ENCODE measurements at regions not wholly inside any gene's neighbourhood (a gene's known extent, or its start where the extent isn't known, plus 50 kb on each side); places are given as distances from the start of the nearest gene placed in this dataset.

DNA sequence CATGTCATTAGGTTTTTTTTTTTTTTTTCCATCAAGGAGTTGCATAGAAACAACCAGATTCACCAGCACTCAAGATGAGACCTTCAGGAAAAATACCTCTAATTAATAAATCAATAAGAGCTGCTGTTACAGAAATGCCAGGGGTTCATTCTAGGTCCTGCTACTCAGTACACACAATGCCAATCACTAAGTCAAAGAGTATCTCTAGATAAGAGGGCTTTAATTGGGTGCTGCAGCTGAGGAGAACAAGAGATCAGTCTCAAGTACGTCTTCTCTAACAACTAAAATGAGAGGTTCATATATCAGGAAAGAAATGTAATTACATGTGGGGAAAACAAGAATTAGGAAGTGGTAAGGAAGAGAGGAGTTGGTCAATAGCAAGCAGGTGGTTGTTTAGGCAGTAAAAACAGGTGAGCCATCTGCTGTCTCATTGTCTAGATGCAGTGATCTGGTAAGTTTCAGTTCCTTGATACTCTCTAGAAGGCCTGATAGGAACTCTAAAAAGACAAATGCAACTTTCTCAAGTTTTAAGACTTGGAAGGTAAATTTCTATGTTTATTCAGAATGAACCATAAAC, 272.9 kb upstream of the ZWINT start:
- no peak for DNase-seq (ENCODE audit: low spot score)
- Mint-ChIP-seq H3K4me3 (ENCODE audit: unreplicated experiment) (no peak overlapping the region), H3K9me3 (ENCODE audit: unreplicated experiment) (no peaks in the 10 kb centered on the region), H3K36me3 (ENCODE audit: low read depth, unreplicated experiment) (no peaks in the 10 kb centered on the region), H3K4me1 (ENCODE audit: unreplicated experiment) (no peaks in the 10 kb centered on the region), H3K27me3 (ENCODE audit: unreplicated experiment) (no peaks in the 10 kb centered on the region), H3K27ac (ENCODE audit: unreplicated experiment) (no peak overlapping the region)
- TF ChIP-seq, protein P1, sequence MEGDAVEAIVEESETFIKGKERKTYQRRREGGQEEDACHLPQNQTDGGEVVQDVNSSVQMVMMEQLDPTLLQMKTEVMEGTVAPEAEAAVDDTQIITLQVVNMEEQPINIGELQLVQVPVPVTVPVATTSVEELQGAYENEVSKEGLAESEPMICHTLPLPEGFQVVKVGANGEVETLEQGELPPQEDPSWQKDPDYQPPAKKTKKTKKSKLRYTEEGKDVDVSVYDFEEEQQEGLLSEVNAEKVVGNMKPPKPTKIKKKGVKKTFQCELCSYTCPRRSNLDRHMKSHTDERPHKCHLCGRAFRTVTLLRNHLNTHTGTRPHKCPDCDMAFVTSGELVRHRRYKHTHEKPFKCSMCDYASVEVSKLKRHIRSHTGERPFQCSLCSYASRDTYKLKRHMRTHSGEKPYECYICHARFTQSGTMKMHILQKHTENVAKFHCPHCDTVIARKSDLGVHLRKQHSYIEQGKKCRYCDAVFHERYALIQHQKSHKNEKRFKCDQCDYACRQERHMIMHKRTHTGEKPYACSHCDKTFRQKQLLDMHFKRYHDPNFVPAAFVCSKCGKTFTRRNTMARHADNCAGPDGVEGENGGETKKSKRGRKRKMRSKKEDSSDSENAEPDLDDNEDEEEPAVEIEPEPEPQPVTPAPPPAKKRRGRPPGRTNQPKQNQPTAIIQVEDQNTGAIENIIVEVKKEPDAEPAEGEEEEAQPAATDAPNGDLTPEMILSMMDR (IDR thresholded peaks at IDR 0.05; ENCODE audit: unreplicated experiment): no peak

GRCh38 chr10:56632537-56632936, 271.5 kb upstream of the ZWINT start:
- Mint-ChIP-seq H3K4me1 (ENCODE audit: unreplicated experiment) (no peaks in the 10 kb centered on the region), H3K4me3 (ENCODE audit: unreplicated experiment) (no peak overlapping the region), H3K36me3 (ENCODE audit: low read depth, unreplicated experiment) (no peaks in the 10 kb centered on the region), H3K27ac (ENCODE audit: unreplicated experiment) (no peak overlapping the region), H3K27me3 (ENCODE audit: unreplicated experiment) (no peaks in the 10 kb centered on the region), H3K9me3 (ENCODE audit: unreplicated experiment) (no peaks in the 10 kb centered on the region)
- TF ChIP-seq, protein P1 (IDR thresholded peaks at IDR 0.05; ENCODE audit: unreplicated experiment): no peak
- no peak for DNase-seq (ENCODE audit: low spot score)

- TF ChIP-seq, protein P1 (IDR thresholded peaks at IDR 0.05; ENCODE audit: unreplicated experiment): no peak
- H3K36me3 Mint-ChIP-seq (ENCODE audit: low read depth, unreplicated experiment): no peaks in the 10 kb centered on the region
- no peak for DNase-seq (ENCODE audit: low spot score)
- no peak overlapping the region for H3K4me3 Mint-ChIP-seq (ENCODE audit: unreplicated experiment)
- H3K27ac Mint-ChIP-seq (ENCODE audit: unreplicated experiment): no peak overlapping the region
- H3K4me1 Mint-ChIP-seq (ENCODE audit: unreplicated experiment): no peaks in the 10 kb centered on the region
- H3K27me3 Mint-ChIP-seq (ENCODE audit: unreplicated experiment): no peaks in the 10 kb centered on the region
- H3K9me3 Mint-ChIP-seq (ENCODE audit: unreplicated experiment): no peaks in the 10 kb centered on the region
Observed at GRCh38 chr10:56624082-56624481, 263.0 kb upstream of the ZWINT start.

- Mint-ChIP-seq H3K27ac (ENCODE audit: unreplicated experiment) (no peak overlapping the region), H3K27me3 (ENCODE audit: unreplicated experiment) (no peaks in the 10 kb centered on the region), H3K4me3 (ENCODE audit: unreplicated experiment) (no peak overlapping the region), H3K9me3 (ENCODE audit: unreplicated experiment) (no peaks in the 10 kb centered on the region), H3K36me3 (ENCODE audit: low read depth, unreplicated experiment) (no peaks in the 10 kb centered on the region), H3K4me1 (ENCODE audit: unreplicated experiment) (no peaks in the 10 kb centered on the region)
- TF ChIP-seq, protein P1 (IDR thresholded peaks at IDR 0.05; ENCODE audit: unreplicated experiment): no peak
- DNase-seq (ENCODE audit: low spot score): no peak
Observed at GRCh38 chr10:56623064-56623463, 262.0 kb upstream of the ZWINT start.

GRCh38 chr10:56622335-56622973, 261.4 kb upstream of the ZWINT start:
- no peak overlapping the region for H3K4me3 Mint-ChIP-seq (ENCODE audit: unreplicated experiment)
- H3K9me3 Mint-ChIP-seq (ENCODE audit: unreplicated experiment): no peaks in the 10 kb centered on the region
- no peak for DNase-seq (ENCODE audit: low spot score)
- no peaks in the 10 kb centered on the region for H3K36me3 Mint-ChIP-seq (ENCODE audit: low read depth, unreplicated experiment)
- no peaks in the 10 kb centered on the region for H3K4me1 Mint-ChIP-seq (ENCODE audit: unreplicated experiment)
- H3K27ac Mint-ChIP-seq (ENCODE audit: unreplicated experiment): no peak overlapping the region
- TF ChIP-seq, protein P1 (IDR thresholded peaks at IDR 0.05; ENCODE audit: unreplicated experiment): no peak
- no peaks in the 10 kb centered on the region for H3K27me3 Mint-ChIP-seq (ENCODE audit: unreplicated experiment)

All from endothelial cell (in vitro differentiated cells).